Upper lobe of right lung (tissue), 1 donor: ENCODE measurements at regions not wholly inside any gene's neighbourhood (a gene's known extent, or its start where the extent isn't known, plus 50 kb on each side); places are given as distances from the start of the nearest gene placed in this dataset.

Experiments used
- ATAC-seq: fragments of 200-7000 bp; cut with Tn5 transposase; one replicate; pipeline ENCODE4 v1.9.1; 2020; ENCODE audit warnings: mild to moderate bottlenecking, moderate library complexity
- DNase-seq: peaks from one replicate; pipeline ENCODE4 v3.0.0-alpha.2; 2020
- H3K27ac ChIP-seq: fragments of 200-600 bp; one replicate; pipeline ENCODE4 v1.8.0; 2022
- H3K27me3 ChIP-seq: fragments of 200-600 bp; one replicate; pipeline ENCODE4 v1.8.0; 2022; ENCODE audit warnings: mild to moderate bottlenecking
- H3K36me3 ChIP-seq: fragments of 200-600 bp; one replicate; pipeline ENCODE4 v1.8.0; 2022
- H3K4me1 ChIP-seq: fragments of 200-600 bp; one replicate; pipeline ENCODE4 v1.8.0; 2022
- H3K4me3 ChIP-seq: fragments of 200-600 bp; one replicate; pipeline ENCODE4 v1.8.0; 2022; ENCODE audit warnings: mild to moderate bottlenecking
- H3K9me3 ChIP-seq: fragments of 200-600 bp; one replicate; pipeline ENCODE4 v1.8.0; 2022
- CTCF ChIP-seq: fragments of 200-600 bp; IDR thresholded peaks from one replicate; pipeline ENCODE4 v1.8.0; 2022; ENCODE audit warnings: antibody characterized with exemption
- intact Hi-C: fragments of 100-400 bp; cut with DNase I; formaldehyde crosslinking; loops from one replicate; pipeline ENCODE4 v1.11.0; 2022
- donor health status: DM: no; HTN: yes; CAD: no; lungs with severe emphysema.

- H3K27ac ChIP-seq: no peak overlapping the region
- H3K4me1 ChIP-seq: no peaks in the 10 kb centered on the region
- intact Hi-C loops: no loop called here
- H3K27me3 ChIP-seq: no peaks in the 10 kb centered on the region
- ATAC-seq (no peak), DNase-seq (no peak)
- no peaks in the 10 kb centered on the region for H3K9me3 ChIP-seq
- H3K4me3 ChIP-seq: no peak overlapping the region
- no peaks in the 10 kb centered on the region for H3K36me3 ChIP-seq
- TF ChIP-seq CTCF: no peak
Observed at GRCh38 chr3:180325958-180326357, 276.0 kb upstream of the TTC14 start.

DNA sequence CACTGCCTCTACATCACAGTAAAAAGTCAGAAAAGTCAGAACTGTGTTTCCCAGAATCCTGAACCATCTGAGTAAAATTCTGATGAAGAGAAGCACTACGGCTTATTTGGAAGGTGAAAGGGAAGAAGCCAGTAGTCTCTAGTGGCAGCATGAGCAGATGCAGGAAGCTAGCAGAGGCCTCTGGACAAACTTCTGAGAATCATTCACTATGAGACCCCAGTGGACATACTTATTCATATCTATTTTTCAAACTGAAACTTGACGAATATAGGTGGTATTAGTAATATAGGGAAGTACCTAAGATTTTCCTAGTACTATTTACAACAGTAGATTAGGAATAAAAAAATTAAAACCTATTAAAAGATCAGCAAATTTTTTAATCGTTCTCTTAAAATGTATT, 272.8 kb upstream of the TTC14 start:
- intact Hi-C loops: no loop called here
- H3K27me3 ChIP-seq: no peaks in the 10 kb centered on the region
- H3K36me3 ChIP-seq: no peaks in the 10 kb centered on the region
- ATAC-seq (no peak), DNase-seq (no peak)
- no peaks in the 10 kb centered on the region for H3K9me3 ChIP-seq
- no peak for TF ChIP-seq CTCF
- no peak overlapping the region for H3K4me3 ChIP-seq
- no peak overlapping the region for H3K27ac ChIP-seq
- no peaks in the 10 kb centered on the region for H3K4me1 ChIP-seq

DNA sequence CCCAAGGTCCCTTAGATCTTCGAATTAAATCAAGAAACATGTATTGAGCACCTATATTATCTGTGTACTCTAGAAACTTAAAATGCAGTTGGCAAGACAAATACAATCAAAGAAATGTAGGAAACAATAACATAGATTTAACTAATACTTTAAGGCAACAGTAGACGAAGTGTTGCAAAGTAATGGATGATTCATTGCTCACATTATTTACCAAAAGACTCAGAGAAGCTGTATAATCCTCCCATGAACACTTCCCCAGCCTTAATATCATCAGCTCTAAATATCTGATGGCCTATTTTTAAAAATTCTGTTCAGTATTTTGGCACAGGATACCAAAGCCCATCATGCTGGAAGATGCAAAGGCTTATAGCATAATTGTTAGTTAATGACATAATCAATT, 272.1 kb upstream of the TTC14 start:
- Histone ChIP-seq H3K27ac (no peak overlapping the region), H3K4me3 (no peak overlapping the region), H3K36me3 (no peaks in the 10 kb centered on the region), H3K27me3 (no peaks in the 10 kb centered on the region), H3K4me1 (no peaks in the 10 kb centered on the region), H3K9me3 (no peaks in the 10 kb centered on the region)
- no peak for DNase-seq
- no peak for TF ChIP-seq CTCF
- intact Hi-C loops: no loop called here
- ATAC-seq: no peak

- ATAC-seq (no peak), DNase-seq (no peak)
- H3K36me3 ChIP-seq: no peaks in the 10 kb centered on the region
- no peak for TF ChIP-seq CTCF
- no peaks in the 10 kb centered on the region for H3K27me3 ChIP-seq
- H3K27ac ChIP-seq: no peak overlapping the region
- H3K9me3 ChIP-seq: no peaks in the 10 kb centered on the region
- intact Hi-C loops: no loop called here
- no peaks in the 10 kb centered on the region for H3K4me1 ChIP-seq
- H3K4me3 ChIP-seq: no peak overlapping the region
Observed at GRCh38 chr3:180330440-180330839, 271.5 kb upstream of the TTC14 start.

DNA sequence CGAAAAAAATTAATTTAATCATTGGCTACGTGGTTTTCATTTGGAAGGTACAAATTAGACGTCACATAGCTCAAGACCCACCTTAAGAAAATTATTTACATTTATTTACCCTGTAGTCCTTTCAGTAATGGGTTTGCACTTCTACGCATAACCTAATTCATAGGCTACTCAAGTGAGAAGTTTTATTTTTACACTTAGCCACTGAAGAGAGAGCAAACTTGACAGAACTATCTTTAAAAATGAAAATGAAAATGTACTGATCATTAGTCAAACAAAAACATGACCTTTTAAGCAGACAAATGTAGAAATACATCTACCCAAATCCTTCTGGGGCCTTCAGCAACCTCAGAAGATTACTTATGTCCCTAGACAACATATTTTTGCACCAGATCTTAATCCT, 269.4 kb upstream of the TTC14 start:
- TF ChIP-seq CTCF: no peak
- intact Hi-C loops: no loop called here
- Histone ChIP-seq H3K27ac (no peak overlapping the region), H3K9me3 (no peaks in the 10 kb centered on the region), H3K4me1 (no peaks in the 10 kb centered on the region), H3K36me3 (no peaks in the 10 kb centered on the region), H3K4me3 (no peak overlapping the region), H3K27me3 (no peaks in the 10 kb centered on the region)
- ATAC-seq (no peak), DNase-seq (no peak)

DNA sequence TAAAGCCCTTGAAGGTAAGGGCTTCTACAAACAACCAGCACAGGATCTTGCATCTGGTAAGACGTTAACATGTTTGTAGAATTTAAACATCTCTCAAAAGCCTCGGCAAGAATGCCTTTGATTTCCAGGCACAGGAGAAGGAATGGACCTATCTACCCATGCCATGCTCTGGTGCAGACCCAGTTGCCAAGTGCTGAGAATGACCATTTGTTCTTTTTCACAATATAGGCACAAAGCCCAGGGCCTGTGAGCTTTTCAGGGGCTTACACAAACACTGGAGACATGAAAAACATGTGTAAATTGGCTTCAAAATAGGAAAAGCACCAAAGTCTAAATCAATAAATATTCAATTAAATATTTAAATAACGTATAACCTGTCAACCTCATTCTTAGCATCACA, 266.9 kb upstream of the TTC14 start:
- Histone ChIP-seq H3K36me3 (no peaks in the 10 kb centered on the region), H3K4me3 (no peak overlapping the region), H3K27me3 (no peaks in the 10 kb centered on the region), H3K27ac (no peak overlapping the region), H3K4me1 (no peaks in the 10 kb centered on the region), H3K9me3 (no peaks in the 10 kb centered on the region)
- intact Hi-C loops: no loop called here
- no peak for TF ChIP-seq CTCF
- DNase-seq (no peak), ATAC-seq (no peak)
